DOHH2 (cell line): ENCODE measurements at regions not wholly inside any gene's neighbourhood (a gene's known extent, or its start where the extent isn't known, plus 50 kb on each side); places are given as distances from the start of the nearest gene placed in this dataset.

Experiments used
- EZH2phosphoT487 ChIP-seq: fragments of 200-600 bp; sonication (generic); IDR thresholded peaks from 2 replicates; pipeline ENCODE4 v1.6.1; 2017; ENCODE audit warnings: borderline replicate concordance, mild to moderate bottlenecking, antibody characterized with exemption, low read length, moderate library complexity, mixed read lengths
- TF ChIP-seq, protein P1 (sequence below): fragments of 200-600 bp; sonication (generic); IDR thresholded peaks from one replicate; pipeline ENCODE4 v1.5.1; 2014; ENCODE audit warnings: antibody characterized with exemption, mild to moderate bottlenecking, low read depth, low read length; ENCODE audit not compliant: poor library complexity, severe bottlenecking

DNA sequence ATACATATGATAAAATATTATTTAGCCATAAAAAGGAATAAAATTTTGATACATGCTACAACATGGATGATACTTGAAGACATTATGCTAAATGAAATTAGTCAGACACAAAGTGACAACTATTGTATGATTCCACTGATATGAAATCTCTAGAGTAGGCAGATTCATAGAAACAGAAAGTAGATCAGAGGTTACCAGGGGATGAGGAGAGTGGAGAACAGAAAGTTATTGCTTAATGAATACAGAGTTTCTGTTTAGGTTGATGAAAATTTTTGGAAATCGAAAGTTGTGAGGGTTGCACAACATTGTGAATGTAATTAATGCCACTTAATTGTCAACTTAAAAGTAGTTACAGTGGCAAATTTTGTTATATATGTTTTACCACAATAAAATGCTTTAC lies 315.7 kb upstream of the USP25 start:
- no peak for TF ChIP-seq EZH2phosphoT487
- TF ChIP-seq, protein P1, sequence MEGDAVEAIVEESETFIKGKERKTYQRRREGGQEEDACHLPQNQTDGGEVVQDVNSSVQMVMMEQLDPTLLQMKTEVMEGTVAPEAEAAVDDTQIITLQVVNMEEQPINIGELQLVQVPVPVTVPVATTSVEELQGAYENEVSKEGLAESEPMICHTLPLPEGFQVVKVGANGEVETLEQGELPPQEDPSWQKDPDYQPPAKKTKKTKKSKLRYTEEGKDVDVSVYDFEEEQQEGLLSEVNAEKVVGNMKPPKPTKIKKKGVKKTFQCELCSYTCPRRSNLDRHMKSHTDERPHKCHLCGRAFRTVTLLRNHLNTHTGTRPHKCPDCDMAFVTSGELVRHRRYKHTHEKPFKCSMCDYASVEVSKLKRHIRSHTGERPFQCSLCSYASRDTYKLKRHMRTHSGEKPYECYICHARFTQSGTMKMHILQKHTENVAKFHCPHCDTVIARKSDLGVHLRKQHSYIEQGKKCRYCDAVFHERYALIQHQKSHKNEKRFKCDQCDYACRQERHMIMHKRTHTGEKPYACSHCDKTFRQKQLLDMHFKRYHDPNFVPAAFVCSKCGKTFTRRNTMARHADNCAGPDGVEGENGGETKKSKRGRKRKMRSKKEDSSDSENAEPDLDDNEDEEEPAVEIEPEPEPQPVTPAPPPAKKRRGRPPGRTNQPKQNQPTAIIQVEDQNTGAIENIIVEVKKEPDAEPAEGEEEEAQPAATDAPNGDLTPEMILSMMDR: no peak
